HFF-Myc (cell line): ENCODE measurements at regions not wholly inside any gene's neighbourhood (a gene's known extent, or its start where the extent isn't known, plus 50 kb on each side); places are given as distances from the start of the nearest gene placed in this dataset.

Experiments
- DNase-seq: peaks from one replicate; pipeline ENCODE4 v3.0.0-alpha.2; 2011; ENCODE audit warnings: low read depth; ENCODE audit errors: extremely low read depth
- H3K4me3 ChIP-seq: replicated peaks from 2 replicates; pipeline ENCODE4 v1.5.1; 2011; ENCODE audit warnings: low read depth, mild to moderate bottlenecking, control low read depth, low read length
- CTCF ChIP-seq: IDR thresholded peaks from 2 replicates; pipeline ENCODE4 v1.5.1; 2012; ENCODE audit warnings: mild to moderate bottlenecking, low read depth, low read length, control low read depth; ENCODE audit errors: missing control alignments

DNA sequence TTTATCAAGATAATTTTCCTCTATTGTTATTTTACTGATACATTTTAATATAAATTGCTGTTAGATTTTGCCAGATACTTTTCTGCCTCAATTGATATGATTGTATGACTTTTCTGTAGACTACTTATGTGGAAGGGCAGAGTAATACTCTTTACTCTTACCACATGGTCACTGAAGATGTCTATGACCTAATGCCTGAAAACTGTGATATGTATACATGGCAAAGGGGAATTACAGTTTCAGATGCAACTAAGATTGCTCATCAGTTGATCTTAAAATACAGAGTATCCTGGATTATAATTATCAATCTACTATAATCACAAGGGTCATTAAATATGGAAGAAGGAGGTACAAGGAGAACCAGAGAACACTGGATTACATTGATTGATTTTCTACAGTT, 1528.0 kb downstream of the BRINP3 start:
- H3K4me3 ChIP-seq = no peak overlapping the region
- TF ChIP-seq CTCF = no peak
- DNase-seq = no peak

DNA sequence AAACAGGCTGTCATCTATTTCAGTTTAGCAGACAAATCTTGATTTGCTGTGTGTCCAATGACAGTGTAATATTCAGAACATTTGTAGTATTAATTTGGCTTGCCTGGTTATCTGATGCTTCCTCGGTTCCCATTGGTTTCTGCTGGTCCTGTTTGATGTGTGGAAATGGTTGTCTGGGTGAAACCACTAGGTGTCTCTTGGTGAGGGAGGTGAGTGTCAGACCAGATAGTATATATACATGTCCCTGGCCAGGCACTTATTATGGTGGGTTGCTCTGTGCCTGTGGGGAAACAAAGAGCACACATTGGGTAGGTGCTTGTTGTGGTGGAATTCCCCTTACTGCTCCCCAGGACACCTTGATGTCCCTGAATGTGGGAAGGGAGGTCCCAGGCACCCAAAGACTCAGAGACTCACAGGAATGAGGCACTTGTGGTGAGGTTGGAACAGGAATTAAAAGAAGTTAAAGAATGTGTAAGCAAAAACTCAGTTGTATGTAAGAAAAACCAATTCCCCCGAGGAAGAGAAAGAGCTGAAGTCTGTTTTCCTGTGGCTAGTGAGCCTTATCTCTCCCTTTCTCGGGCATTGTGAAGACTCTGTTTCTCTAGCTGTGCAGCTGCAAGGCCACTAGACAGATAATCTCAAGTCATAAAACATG, 1519.1 kb downstream of the BRINP3 start:
- no peak for TF ChIP-seq CTCF
- DNase-seq = no peak
- no peak overlapping the region for H3K4me3 ChIP-seq

GRCh38 chr1:188986745-188987417, 1490.8 kb downstream of the BRINP3 start:
- H3K4me3 ChIP-seq = no peak overlapping the region
- DNase-seq = no peak
- TF ChIP-seq CTCF = no peak

- DNase-seq = no peak
- no peak overlapping the region for H3K4me3 ChIP-seq
- no peak for TF ChIP-seq CTCF
These were observed 1489.1 kb downstream of the BRINP3 start for GRCh38 chr1:188988589-188988988.

DNA sequence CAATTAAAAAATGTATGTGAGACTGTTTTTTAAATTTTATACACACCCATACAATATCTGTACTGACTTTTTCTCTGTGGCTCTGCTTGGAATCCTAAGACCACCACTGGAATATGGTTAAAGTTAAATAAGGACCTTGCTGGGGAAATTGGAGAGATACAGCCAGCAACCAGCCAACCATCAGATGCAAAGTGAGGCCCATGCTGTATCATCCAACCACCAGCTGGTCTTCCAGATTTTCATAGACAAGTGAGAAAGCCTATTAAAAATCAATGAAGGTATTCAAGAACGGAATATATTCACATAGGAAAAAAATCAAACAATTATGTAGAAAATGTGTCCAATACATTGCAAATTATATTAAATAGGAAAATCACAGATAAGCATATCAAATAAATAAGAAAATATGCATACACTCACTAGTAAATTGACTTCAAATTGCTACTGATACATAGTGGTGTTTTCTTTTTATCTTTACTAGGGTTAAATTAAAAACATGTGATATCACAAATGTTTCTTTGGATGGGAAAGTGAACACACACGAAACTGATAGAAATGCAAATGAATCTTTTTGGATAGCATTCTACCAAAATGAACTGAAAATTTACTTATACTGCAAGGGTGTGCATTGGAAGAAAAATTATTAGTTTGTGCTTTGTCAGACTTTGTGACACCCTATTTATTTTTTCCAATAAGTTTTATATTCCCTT, 1486.3 kb downstream of the BRINP3 start:
- DNase-seq = no peak

GRCh38 chr1:189007824-189008223, 1469.8 kb downstream of the BRINP3 start:
- no peak for DNase-seq
- TF ChIP-seq CTCF = no peak
- no peak overlapping the region for H3K4me3 ChIP-seq

More for the DNA sequence above, 1486.3 kb downstream of the BRINP3 start:
- no peak overlapping the region for H3K4me3 ChIP-seq
- TF ChIP-seq CTCF = no peak
